GM18858 (cell line): ENCODE measurements at regions not wholly inside any gene's neighbourhood (a gene's known extent, or its start where the extent isn't known, plus 50 kb on each side); places are given as distances from the start of the nearest gene placed in this dataset.
"Not testable (repeated sequence)": the region's sequence is repeated elsewhere in the genome, so short reads cannot be mapped to it uniquely, and the experiment has no call there.

Experiments used
- ATAC-seq: cut with Tn5 transposase; IDR thresholded peaks from one replicate; pipeline ENCODE4 v1.9.1; 2021; ENCODE audit not compliant: unreplicated experiment

- no peak for ATAC-seq
Measured at GRCh38 chr5:104363567-104363966, 801.0 kb upstream of the NUDT12 start.

GRCh38 chr5:104361932-104362331 lies 799.3 kb upstream of the NUDT12 start:
- ATAC-seq = no peak

- ATAC-seq = no peak
Measured at GRCh38 chr5:104355350-104355749, 792.8 kb upstream of the NUDT12 start.

- ATAC-seq = no peak
Measured at GRCh38 chr5:104353371-104353770, 790.8 kb upstream of the NUDT12 start.

- no peak for ATAC-seq
Measured at GRCh38 chr5:104352954-104353353, 790.4 kb upstream of the NUDT12 start.

GRCh38 chr5:104347119-104347708 lies 784.6 kb upstream of the NUDT12 start:
- no peak for ATAC-seq

- ATAC-seq = no peak
Measured at GRCh38 chr5:104345222-104346016, 782.8 kb upstream of the NUDT12 start.

- no peak for ATAC-seq
Measured at GRCh38 chr5:104344809-104345208, 782.2 kb upstream of the NUDT12 start.

- ATAC-seq = no peak
Measured at GRCh38 chr5:104327801-104328200, 765.2 kb upstream of the NUDT12 start.

GRCh38 chr5:104326966-104327365 lies 764.4 kb upstream of the NUDT12 start:
- ATAC-seq = no peak

- no peak for ATAC-seq
Measured at GRCh38 chr5:104325356-104325755, 762.8 kb upstream of the NUDT12 start.

GRCh38 chr5:104316676-104317075 lies 754.1 kb upstream of the NUDT12 start:
- ATAC-seq = not testable (repeated sequence)

- no peak for ATAC-seq
Measured at GRCh38 chr5:104312481-104312880, 749.9 kb upstream of the NUDT12 start.

GRCh38 chr5:104305602-104306001 lies 743.0 kb upstream of the NUDT12 start:
- no peak for ATAC-seq

GRCh38 chr5:104299998-104300706 lies 737.6 kb upstream of the NUDT12 start:
- ATAC-seq = no peak

- no peak for ATAC-seq
Measured at GRCh38 chr5:104298518-104298917, 735.9 kb upstream of the NUDT12 start.

- ATAC-seq = no peak
Measured at GRCh38 chr5:104297076-104297475, 734.5 kb upstream of the NUDT12 start.

GRCh38 chr5:104295991-104296390 lies 733.4 kb upstream of the NUDT12 start:
- no peak for ATAC-seq

GRCh38 chr5:104283136-104283535 lies 720.5 kb upstream of the NUDT12 start:
- ATAC-seq = no peak

GRCh38 chr5:104273725-104274124 lies 711.1 kb upstream of the NUDT12 start:
- no peak for ATAC-seq

- ATAC-seq = no peak
Measured at GRCh38 chr5:104267320-104268015, 704.9 kb upstream of the NUDT12 start.
